Aorta (tissue), 5 donors: ENCODE measurements at regions not wholly inside any gene's neighbourhood (a gene's known extent, or its start where the extent isn't known, plus 50 kb on each side); places are given as distances from the start of the nearest gene placed in this dataset.
"Not testable (repeated sequence)": the region's sequence is repeated elsewhere in the genome, so short reads cannot be mapped to it uniquely, and the experiment has no call there.

Source experiments
- ATAC-seq: fragments of 200-7000 bp; cut with Tn5 transposase; one replicate; pipeline ENCODE4 v1.9.1; 2022; ENCODE audit warnings: moderate library complexity; ENCODE audit not compliant: low FRiP score
- DNase-seq, 2 donors: peaks; one replicate each; pipeline ENCODE4 v3.0.0-alpha.2; 2020
- H3K27ac ChIP-seq, 2 donors: one replicate each; pipeline ENCODE4 v1.5.1; 2013; ENCODE audit warnings: low read length in 2 of 2, mild to moderate bottlenecking in 2 of 2, moderate library complexity in 2 of 2, control low read depth in 1 of 2, inconsistent platforms in 1 of 2, low read depth in 1 of 2
- H3K27me3 ChIP-seq, 2 donors: one replicate each; pipeline ENCODE4 v1.6.1; 2013; ENCODE audit warnings: control low read depth in 1 of 2, low read length in 1 of 2, mild to moderate bottlenecking in 1 of 2, moderate library complexity in 1 of 2; ENCODE audit not compliant: insufficient read depth in 2 of 2, control insufficient read depth in 1 of 2
- H3K36me3 ChIP-seq, 2 donors: one replicate each; pipeline ENCODE4 v1.6.1; 2013; ENCODE audit warnings: control low read depth in 1 of 2, low read length in 1 of 2, mild to moderate bottlenecking in 1 of 2; ENCODE audit not compliant: insufficient read depth in 2 of 2, control insufficient read depth in 1 of 2
- H3K4me1 ChIP-seq, 2 donors: one replicate each; pipeline ENCODE4 v1.6.1; 2013; ENCODE audit warnings: low read length in 2 of 2, control low read depth in 1 of 2, mild to moderate bottlenecking in 1 of 2, moderate library complexity in 1 of 2; ENCODE audit not compliant: insufficient read depth in 2 of 2, control insufficient read depth in 1 of 2
- H3K4me3 ChIP-seq, 2 donors: one replicate each; pipeline ENCODE4 v1.5.1; 2013; ENCODE audit warnings: low read length in 2 of 2, control low read depth in 1 of 2, mild to moderate bottlenecking in 1 of 2
- H3K9me3 ChIP-seq: one replicate; pipeline ENCODE4 v1.6.1; 2013; ENCODE audit warnings: mild to moderate bottlenecking, low read length; ENCODE audit not compliant: control insufficient read depth
- WGBS, 2 donors: extraction: QIAGEN DNeasy Blood & Tissue Kit; methylation state at CpG; one replicate each; pipeline ENCODE4 v1.1.7; 2013; 5-methylcytosine and 5-hydroxymethylcytosine counted together
- intact Hi-C, 2 donors: fragments of 100-400 bp; cut with DNase I; formaldehyde crosslinking; loops; one replicate each; pipeline versions ENCODE4 v1.14.2 to v1.15.0; 2022
- donor health status: healthy with polysubstance abuse.
- donor health status: Bipolar disorder and iron deficiency.
- donor health status: DM: no; HTN: no; CAD: no.
- donor health status: DM: no; HTN: no; CAD: no.
- donor health status: DM: yes; HTN: yes; CAD: no.

- Histone ChIP-seq H3K27ac (no peak overlapping the region), H3K4me1 (no peaks in the 10 kb centered on the region), H3K9me3 (peaks cover 1% of the 10 kb centered on the region), H3K36me3 (no peaks in the 10 kb centered on the region), H3K4me3 (no peak overlapping the region), H3K27me3 (no peaks in the 10 kb centered on the region)
- intact Hi-C loops, result no loop called here
- 79 to 87% methylated on average over 8 of the region's 8 CpGs for WGBS, 2 donors
- DNase-seq (no peak), ATAC-seq (no peak)
Observed at GRCh38 chr9:88871669-88872068, 119.6 kb upstream of the S1PR3 start.

GRCh38 chr9:88872192-88872946 is 118.9 kb upstream of the S1PR3 start:
- H3K9me3 ChIP-seq, result peaks cover 1% of the 10 kb centered on the region
- no peaks in the 10 kb centered on the region for H3K27me3 ChIP-seq
- no peaks in the 10 kb centered on the region for H3K4me1 ChIP-seq
- DNase-seq (no peak), ATAC-seq (no peak)
- H3K36me3 ChIP-seq, result no peaks in the 10 kb centered on the region
- H3K4me3 ChIP-seq, result no peak overlapping the region
- intact Hi-C loops, result no loop called here
- 68 to 73% methylated on average over 3 of the region's 3 CpGs for WGBS, 2 donors
- no peak overlapping the region for H3K27ac ChIP-seq

DNA sequence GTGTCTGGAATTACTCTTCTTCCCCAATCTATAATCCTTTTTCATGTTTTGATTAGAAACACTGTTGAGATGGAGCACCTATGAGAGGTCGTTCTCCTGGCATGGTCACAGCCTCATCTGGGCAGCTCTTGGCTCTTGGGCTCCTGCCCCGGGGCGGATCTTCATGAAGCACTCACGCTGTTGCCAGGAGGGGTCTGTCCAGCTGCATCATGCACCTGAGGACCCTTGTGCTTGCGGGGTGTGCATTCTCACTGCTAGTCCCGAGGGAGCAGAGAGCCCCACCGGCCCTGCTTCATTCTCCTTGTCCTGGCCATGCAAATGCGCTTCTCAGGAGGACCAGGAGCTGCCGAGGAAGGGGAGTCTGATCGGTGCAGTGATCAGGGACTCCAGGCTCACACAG is 117.6 kb upstream of the S1PR3 start:
- Histone ChIP-seq H3K9me3 (no peaks in the 10 kb centered on the region), H3K27ac (no peak overlapping the region), H3K36me3 (no peaks in the 10 kb centered on the region), H3K4me1 (no peaks in the 10 kb centered on the region), H3K27me3 (no peaks in the 10 kb centered on the region), H3K4me3 (no peak overlapping the region)
- intact Hi-C loops, result no loop called here
- WGBS, 2 donors, result 62 to 76% methylated on average over 10 of the region's 10 CpGs
- DNase-seq (no peak), ATAC-seq (no peak)

DNA sequence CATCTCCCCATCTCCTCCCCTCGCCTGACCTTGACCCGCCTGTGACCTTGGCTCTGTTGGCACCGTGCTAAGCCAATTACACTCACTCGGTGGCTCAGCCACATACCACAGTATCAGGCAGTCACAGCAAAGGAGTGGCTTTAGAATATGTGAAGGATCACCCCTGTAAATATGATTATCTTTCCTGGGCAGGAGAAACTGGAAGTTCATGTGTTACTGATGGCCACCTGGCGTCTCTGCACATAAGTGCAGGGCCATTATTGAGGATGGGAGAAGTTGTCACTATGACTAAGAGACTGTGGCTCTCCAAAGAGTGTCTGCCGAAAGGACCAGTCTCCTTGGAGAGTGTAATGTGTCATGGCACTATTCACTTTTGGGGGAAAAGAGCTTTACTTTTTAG is 116.9 kb upstream of the S1PR3 start:
- WGBS, 2 donors, result 56 to 70% methylated on average over 6 of the region's 6 CpGs
- no peak for ATAC-seq

GRCh38 chr9:88875400-88876120 is 115.7 kb upstream of the S1PR3 start:
- H3K9me3 ChIP-seq, result no peaks in the 10 kb centered on the region
- no peaks in the 10 kb centered on the region for H3K27me3 ChIP-seq
- 90 to 93% methylated on average over 3 of the region's 3 CpGs for WGBS, 2 donors
- ATAC-seq, result no peak
- H3K36me3 ChIP-seq, result no peaks in the 10 kb centered on the region
- DNase-seq, result no peak
- H3K4me1 ChIP-seq, result no peaks in the 10 kb centered on the region
- intact Hi-C loops, result no loop called here
- no peak overlapping the region for H3K4me3 ChIP-seq
- H3K27ac ChIP-seq, result no peak overlapping the region

More for the DNA sequence above, 116.9 kb upstream of the S1PR3 start:
- Histone ChIP-seq H3K9me3 (no peaks in the 10 kb centered on the region), H3K4me3 (no peak overlapping the region), H3K27ac (no peak overlapping the region), H3K4me1 (no peaks in the 10 kb centered on the region), H3K27me3 (no peaks in the 10 kb centered on the region), H3K36me3 (no peaks in the 10 kb centered on the region)
- intact Hi-C loops, result no loop called here
- no peak for DNase-seq

DNA sequence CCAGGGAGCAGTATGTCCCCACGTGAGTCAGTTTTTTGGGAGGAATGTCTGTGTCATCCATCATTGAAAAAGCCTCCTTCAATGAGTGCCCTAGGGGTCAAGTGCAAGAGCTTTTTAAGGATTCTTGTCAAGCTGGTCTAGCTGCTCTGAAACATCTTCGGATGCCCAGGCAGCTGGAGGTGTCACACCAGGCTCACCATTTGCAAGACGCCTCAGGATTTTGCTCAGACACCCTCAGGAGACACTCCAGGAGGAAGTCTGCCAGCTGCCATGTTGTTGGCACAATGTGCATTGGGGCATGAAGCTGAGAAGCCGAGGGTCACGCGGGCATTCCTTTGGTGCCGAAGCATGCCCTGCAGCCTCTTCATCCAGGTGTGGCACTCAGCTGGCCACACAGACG is 111.1 kb upstream of the S1PR3 start:
- H3K27me3 ChIP-seq, result no peaks in the 10 kb centered on the region
- DNase-seq (no peak), ATAC-seq (no peak)
- 69 to 75% methylated on average over 8 of the region's 8 CpGs for WGBS, 2 donors
- H3K4me1 ChIP-seq, result no peaks in the 10 kb centered on the region
- H3K4me3 ChIP-seq, result no peak overlapping the region
- intact Hi-C loops, result no loop called here
- H3K27ac ChIP-seq, result no peak overlapping the region
- H3K9me3 ChIP-seq, result no peaks in the 10 kb centered on the region
- no peaks in the 10 kb centered on the region for H3K36me3 ChIP-seq

GRCh38 chr9:88884291-88884690 is 107.0 kb upstream of the S1PR3 start:
- H3K27me3 ChIP-seq, H3K27ac ChIP-seq, H3K4me3 ChIP-seq, intact Hi-C loops, H3K36me3 ChIP-seq, DNase-seq, H3K9me3 ChIP-seq, ATAC-seq, H3K4me1 ChIP-seq: not testable (repeated sequence)
- WGBS, 2 donors, result 90 to 94% methylated on average over 1 of the region's 1 CpG

DNA sequence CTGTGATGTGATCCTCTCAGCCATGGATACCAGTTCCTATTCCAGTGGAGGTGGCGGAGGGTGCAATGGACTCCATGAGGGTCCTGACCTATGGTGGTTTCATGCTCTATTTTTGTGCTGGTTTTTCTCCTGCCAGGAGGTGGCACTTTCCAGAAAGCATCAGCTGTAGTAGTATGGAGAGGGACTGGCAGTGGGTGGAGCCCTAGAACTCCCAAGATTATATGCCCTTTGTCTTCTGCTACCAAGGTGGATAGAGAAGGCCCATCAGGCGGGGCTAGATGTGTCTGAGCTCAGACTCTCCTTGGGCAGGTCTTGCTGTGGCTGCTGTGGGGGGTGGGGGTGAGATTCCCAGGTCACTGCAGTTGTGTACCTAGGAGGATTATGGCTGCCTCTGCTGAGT is 104.5 kb upstream of the S1PR3 start:
- H3K4me1 ChIP-seq, H3K36me3 ChIP-seq, DNase-seq, intact Hi-C loops, H3K27me3 ChIP-seq, H3K27ac ChIP-seq, H3K4me3 ChIP-seq, ATAC-seq, H3K9me3 ChIP-seq: not testable (repeated sequence)
- WGBS, 2 donors, result 66 to 95% methylated on average over 2 of the region's 2 CpGs

DNA sequence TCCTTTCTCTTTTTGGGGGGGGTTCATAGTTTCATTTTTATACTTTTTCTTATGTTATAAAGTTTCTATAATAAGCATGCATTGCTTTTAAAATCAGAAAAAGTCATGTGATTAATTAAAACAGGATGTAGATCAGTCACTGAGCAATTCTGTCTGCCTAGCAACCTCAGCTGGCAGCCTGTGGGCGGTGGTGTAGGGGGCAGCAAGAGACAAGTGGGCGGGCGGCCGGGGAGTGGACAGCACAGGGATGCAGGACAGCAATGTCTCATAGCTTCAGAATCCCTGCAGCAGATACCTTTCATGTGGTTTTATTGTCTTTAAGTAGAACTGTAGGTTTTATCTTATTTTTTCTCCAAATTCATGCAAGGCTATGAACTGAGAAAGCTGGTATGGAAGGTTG is 101.9 kb upstream of the S1PR3 start:
- intact Hi-C loops, result no loop called here
- H3K27me3 ChIP-seq, result no peaks in the 10 kb centered on the region
- ATAC-seq (no peak), DNase-seq (peak in 1 of 2 donors; percentile 61)
- H3K4me3 ChIP-seq, result no peak overlapping the region
- H3K36me3 ChIP-seq, result no peaks in the 10 kb centered on the region
- H3K9me3 ChIP-seq, result peaks cover 5% of the 10 kb centered on the region
- no peaks in the 10 kb centered on the region for H3K4me1 ChIP-seq
- 63 to 77% methylated on average over 4 of the region's 4 CpGs for WGBS, 2 donors
- no peak overlapping the region for H3K27ac ChIP-seq
